Activated CD4-positive, CD25-positive, alpha-beta regulatory T cell treated with anti-CD3 and anti-CD28 coated beads, Interleukin-2, amount 50 U/mL, for 24 hours (primary cell): ENCODE measurements at regions not wholly inside any gene's neighbourhood (a gene's known extent, or its start where the extent isn't known, plus 50 kb on each side); places are given as distances from the start of the nearest gene placed in this dataset.
"Not testable (repeated sequence)": the region's sequence is repeated elsewhere in the genome, so short reads cannot be mapped to it uniquely, and the experiment has no call there.

Source experiments
- ATAC-seq, 2 donors: fragments of 150-1000 bp; cut with Tn5 transposase; one replicate each; pipeline ENCODE4 v1.10.0; 2021; ENCODE audit warnings: mild to moderate bottlenecking in 1 of 2, moderate library complexity in 1 of 2

DNA sequence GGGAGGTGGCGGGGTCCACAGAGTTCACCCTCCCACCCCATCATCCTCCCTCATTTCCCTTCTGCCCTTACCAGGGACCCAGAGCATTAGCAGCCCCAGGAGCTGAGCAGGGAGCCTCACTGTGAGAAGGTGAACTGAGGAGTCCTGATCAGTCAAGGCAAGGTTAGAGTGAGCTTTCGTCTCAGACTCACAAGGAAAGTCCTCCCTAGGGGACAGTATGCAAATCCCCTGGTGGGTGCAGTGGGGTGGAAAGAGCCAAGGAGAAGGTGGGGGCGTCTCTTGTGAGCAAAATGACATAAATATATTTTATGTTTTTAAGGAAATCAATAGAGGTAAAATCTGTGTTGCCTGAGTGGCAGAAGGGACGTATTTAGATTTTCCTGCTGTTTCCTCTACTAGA, 329.1 kb downstream of the RPIA start:
- not testable (repeated sequence) for ATAC-seq

DNA sequence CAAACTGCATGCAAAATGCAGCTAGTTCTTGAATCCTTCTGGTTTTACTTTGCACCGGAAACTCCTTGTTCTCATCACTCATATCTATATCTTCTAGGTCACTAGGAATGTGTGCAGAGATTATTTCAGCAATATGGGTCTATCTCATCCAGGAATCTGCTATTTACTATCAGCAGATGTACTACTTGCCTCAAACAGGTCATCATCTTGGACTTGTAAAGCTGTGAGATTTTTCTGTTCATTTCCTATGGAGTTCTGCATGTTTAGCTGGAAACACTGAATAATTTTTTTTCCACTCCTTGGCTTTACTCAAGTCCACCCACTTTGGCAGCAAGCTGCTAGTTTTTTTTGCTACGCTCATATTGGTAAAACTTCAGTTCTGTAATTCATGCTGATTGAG, 334.8 kb downstream of the RPIA start:
- ATAC-seq = not testable (repeated sequence)

DNA sequence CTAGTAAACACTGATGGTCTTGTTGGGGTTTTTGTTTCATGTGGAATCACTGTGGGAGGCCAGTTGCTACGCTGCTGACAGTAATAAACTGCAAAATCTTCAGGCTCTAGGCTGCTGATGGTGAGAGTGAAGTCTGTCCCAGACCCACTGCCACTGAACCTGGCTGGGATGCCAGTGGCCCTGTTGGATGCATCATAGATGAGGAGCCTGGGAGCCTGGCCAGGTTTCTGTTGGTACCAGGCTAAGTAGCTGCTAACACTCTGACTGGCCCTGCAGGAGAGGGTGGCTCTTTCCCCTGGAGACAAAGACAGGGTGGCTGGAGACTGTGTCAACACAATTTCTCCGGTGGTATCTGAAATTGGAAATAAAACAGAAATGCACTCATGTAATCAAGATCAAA, 335.6 kb downstream of the RPIA start:
- not testable (repeated sequence) for ATAC-seq

DNA sequence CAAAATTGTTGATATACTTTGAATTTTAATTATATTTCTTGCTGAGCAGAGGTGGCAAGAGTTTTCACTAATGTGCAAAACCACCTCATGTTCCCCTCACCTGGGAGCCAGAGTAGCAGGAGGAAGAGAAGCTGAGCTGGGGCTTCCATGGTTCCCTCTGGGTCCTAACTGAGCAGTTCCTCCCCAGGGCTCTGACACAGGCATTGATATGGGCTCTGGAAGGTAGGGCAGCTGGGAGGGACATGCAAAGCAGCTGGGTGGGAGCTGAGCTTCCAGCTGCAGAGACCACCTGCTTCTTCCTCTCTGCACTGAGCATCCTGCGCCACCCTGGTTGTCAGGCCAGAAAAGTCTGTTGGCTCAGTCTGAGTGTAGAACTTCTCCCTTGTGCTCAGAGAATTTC, 336.1 kb downstream of the RPIA start:
- not testable (repeated sequence) for ATAC-seq

DNA sequence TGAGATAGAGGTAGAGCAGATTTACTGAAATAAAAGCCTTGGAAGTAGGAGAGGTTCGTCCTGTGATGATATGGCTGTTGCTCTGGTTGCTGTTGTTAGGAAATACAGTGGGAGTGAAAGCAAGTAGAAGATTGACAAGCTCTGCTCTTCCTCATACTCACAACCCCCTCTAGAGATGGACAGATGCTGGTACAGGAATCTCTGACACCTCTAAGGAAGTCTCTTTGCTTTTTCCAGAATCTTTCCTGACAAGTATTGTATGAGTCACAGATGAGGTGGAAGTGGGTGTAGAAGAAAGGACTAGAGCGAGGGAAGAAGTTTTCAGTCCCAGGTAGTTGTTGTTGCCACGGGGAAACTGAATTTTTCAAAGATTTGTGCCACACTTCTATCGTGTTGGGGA, 337.8 kb downstream of the RPIA start:
- ATAC-seq = not testable (repeated sequence)

DNA sequence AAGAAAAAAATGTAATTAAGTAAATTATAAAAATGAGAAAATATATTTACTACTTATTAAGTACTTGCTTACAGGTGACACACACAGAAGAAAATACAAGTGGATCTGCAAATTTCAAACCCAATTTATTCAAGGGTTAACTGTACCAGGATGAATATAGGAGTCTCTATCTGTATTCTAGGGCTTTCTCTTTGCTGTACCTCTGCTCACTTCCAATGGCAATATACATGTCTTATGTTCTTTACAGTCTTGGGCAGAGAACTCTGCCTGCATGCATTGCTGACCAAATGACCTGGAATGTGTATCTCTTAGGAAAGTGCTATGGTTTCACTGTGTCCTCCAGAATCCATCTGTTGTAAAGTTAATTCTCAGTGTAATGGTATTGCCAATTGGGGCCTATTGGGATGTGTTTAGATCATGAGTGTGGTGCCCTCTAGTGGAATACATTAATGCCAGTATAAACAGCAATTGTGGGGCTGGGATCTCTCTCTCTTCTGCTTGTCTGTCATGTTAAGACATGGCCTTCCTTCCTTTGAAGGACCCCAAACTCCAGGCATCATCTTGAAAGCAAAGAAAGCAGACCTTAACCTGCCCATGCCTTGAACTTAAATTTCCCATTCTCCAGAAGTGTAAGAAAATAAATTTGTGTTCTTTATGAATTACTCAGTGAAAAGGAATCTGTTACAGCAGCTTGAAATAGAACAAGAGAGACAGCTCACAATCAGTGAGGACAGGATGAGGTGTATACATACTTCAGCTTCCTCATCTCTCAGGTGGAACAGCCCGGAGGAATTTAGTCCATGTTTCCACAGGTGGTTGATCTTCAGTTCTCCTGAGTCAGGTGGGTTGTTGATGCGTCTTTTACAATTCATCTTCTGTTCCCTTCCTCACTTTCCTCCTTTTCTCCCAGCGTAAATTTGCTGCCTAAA, 356.9 kb downstream of the RPIA start:
- ATAC-seq = not testable (repeated sequence)

DNA sequence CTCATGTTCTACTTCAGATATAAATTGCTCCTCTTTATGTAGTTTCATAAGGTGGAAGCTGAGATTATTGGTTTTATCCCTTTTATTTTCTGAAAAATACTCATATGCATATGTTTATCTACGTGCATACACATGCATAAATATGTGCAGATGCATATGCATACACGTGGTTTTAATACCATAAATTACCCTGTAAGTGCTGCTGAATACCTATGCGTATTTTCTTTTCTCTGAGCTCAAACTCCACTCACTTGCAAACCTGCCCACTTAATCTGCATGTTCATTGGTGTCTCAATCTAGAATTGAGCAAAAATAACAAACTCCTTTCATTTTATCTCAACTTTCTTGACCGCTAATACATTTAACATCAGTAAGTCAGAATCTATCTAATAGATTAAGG, 367.1 kb downstream of the RPIA start:
- ATAC-seq = not testable (repeated sequence)

DNA sequence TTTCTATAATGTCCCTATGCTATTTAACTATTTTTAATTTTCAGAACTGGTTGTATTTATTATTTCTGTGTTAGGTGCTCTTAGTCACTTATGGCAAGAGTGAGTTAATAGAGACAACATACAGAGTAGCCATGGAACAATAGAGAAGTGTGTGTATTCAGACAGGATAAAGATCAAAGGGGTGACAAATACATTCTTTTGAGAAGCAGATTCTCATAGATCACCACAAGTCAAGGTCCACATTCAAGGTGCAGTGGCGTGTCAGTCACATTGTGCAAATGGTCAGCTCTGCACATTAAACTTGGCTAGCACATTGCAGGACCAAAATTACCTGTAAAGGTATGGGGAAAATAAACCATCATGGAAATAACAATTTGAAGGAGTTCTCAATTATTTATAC, 369.7 kb downstream of the RPIA start:
- not testable (repeated sequence) for ATAC-seq

DNA sequence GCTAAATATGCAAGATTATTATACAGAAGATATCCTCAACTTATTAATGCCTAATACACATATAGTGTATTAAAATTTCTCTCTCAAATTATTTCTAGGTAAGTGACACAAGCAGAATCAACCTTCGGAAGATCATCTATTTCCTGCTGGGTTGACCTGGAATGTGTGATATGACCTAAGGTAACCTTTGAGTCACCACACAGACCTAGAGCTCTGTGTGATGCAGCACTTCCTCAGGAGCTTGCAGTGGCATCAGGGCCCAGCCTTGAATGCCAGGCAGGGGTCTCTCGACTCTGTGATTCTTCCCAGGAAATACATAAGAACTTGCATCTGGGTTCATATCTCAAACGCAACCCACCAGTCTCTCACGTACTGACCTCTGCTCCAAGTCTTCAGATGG, 385.3 kb downstream of the RPIA start:
- ATAC-seq = not testable (repeated sequence)

DNA sequence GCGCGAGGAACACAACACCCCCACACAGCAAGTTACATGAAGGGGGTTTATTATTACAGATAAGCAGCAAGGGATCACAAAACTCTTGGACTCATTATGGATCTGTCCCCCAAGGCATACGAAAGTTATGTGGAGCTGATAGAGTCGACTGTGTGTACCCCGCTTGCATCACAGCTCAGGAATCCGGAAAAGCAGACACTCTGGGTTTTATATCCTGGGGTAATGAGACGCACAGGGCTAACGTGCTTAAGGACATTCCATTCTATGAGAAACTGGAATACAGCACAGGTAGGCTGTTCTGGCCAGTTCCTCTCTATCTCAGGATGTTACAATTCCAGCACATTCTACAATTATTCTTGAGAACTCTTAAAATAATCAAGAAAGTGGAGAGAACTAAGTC, 401.4 kb downstream of the RPIA start:
- not testable (repeated sequence) for ATAC-seq

DNA sequence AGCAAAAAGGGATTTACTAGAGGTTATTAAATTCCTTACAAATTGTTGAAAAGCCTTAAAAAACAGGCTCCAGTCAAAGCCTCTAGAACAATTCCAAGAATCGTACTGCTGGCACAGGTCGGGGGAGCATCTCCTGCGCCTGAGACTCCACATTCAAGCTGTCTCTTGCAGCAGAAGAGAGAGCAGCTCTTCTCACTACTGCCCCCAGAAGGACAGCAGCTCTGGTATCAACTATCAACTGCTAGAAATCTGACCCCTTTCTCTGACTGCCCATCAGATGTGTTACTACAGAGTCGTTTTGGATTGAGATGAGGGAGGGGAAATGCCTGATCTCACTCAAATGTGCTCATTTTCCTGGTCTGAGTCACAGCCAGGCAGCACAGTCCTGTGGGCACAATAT, 403.6 kb downstream of the RPIA start:
- ATAC-seq = not testable (repeated sequence)

DNA sequence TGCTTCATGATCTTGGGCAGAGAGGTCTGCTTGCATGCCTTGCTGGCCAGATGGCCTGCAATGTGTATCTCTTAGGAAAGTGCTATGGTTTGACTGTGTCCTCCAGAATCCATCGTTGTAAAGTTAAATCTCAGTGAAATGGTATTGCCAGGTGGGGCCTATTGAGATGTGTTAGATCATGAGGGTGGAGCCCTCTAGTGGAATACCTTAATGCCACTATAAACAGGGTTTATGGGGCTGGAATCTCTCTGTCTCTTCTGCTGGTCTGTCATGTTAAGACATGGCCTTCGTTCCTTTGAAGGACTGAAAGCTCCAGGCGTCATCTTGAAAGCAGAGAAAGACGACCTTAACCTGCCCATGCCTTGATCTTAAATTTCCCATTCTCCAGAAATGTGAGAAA, 411.1 kb downstream of the RPIA start:
- ATAC-seq = not testable (repeated sequence)

DNA sequence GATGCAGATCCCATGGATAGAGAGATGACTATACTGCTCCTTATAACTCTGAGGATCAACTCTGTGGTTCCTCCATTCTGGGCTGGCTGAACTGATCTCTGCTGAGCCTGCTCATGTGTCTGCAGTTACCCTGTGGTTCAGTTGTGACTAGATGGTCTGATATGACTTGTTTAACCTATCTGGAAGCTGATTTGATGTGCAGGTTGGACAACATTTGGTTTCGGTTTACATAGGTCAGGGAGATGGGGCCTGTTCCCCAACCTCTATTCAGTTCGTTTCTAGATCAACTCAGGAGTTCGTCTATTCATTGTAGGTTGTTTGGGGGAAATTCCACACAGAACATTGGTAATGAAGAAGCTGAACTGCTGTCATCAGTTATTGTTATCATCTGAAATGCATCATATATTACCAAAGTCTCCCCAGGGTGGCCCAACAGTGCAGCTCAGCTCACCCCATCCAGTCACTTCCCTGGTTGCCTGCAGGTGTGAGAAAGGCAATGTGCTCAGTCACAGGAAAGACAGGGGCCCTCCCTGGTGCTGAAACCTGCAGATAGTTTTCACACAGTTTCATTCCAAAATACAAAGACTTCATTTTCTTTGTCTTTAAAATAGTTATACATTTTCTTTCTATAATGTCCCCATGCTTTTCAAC, 415.0 kb downstream of the RPIA start:
- peak in 1 of 2 donors; percentile 41 for ATAC-seq

DNA sequence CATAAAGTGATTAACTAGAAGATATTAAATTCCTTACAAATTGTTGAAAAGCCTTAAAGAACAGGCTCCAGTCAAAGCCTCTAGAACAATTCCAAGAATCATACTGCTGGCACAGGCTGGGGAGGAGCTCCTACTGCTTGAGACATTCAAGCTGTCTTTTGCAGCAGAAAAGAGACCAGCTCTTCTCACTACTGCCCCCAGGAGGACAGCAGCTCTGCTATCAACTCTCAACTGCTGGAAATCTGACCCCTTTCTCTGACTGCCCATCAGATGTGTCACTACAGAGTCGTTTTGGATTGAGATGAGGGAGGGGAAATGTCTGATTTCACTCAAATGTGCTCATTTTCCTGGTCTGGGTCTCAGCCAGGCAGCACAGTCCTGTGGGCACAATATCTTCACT, 421.0 kb downstream of the RPIA start:
- not testable (repeated sequence) for ATAC-seq

DNA sequence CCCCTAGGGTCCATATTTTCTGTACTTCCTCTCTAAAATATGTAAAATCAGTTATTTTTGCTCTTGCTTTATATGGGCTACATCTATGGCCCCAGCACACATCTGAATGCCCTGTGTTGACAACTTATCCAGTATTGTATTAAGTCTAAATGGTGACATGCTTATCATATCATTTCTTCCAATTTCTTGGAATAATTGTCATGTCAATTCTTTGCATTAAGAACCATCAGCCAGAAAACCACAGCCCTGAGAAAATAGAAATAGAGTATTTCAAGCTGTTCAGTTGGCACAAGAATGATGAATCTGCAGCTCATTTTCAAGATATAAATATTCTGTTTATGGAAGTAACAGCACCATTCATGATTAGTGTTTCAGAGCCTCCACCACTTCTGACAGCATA, 421.8 kb downstream of the RPIA start:
- not testable (repeated sequence) for ATAC-seq

DNA sequence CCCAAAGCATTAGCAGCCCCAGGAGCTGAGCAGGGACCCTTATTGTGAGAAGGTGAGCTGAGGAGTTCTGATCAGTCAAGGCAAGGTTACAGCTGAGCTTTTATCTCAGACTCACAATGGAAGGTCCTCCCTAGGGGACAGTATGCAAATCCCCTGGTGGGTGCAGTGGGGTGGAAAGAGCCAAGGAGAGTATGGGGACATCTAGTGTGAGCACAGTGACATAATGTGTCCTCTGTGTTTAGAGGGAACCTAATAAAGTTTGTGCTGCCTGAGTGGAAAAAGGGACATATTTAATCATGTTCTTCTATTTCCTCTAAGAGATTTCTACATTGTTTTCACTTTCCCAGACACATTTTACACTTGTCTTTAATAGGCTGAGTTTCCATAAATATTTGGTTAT, 438.0 kb downstream of the RPIA start:
- ATAC-seq = not testable (repeated sequence)

DNA sequence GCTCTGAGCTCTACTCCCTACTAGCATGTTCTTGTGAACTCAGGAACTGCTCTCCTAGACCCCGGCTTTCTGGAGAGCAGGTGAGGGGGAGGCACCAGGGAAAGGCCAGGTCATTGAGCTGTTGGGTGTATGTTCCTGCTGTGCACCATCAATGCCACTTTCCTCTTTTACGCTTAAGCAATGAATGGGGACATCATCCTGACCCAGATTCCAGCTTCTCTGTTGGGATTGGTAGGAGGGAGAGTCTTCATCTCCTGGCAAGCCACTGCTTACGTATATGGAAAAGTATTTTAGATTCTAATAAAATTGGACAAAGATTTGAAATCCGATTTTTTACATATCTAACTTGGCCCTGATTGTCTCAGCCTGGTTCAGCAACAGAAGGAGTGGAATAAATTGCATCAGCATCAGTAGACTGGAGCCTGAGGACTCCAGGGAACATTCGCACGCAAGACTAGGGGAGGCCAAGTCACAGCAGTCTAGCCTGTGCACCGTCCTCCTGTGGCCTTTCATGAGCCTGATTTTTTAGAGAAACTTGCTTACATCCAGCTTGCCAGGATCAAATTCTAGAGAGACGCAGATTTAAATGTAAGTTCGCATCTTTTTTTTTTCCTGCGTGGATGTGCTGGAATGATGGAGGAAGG, 439.3 kb downstream of the RPIA start:
- ATAC-seq = not testable (repeated sequence)

DNA sequence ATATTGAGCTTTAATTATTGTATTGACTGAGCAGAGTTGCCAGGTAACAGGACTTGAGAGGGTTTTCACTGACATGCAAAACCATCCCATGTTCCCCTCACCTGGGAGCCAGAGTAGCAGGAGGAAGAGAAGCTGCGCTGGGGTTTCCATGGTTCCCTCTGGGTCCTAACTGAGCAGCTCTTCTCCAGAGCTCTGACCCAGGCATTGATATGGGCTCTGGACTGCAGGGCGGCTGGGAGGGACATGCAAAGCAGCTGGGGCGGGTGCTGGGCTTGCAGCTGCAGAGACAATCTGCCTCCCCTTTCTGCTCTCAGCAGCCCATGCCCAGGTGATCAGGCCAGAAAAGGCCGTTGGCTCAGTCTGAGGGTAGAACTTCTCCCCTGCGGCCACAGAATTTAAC, 451.5 kb downstream of the RPIA start:
- not testable (repeated sequence) for ATAC-seq

DNA sequence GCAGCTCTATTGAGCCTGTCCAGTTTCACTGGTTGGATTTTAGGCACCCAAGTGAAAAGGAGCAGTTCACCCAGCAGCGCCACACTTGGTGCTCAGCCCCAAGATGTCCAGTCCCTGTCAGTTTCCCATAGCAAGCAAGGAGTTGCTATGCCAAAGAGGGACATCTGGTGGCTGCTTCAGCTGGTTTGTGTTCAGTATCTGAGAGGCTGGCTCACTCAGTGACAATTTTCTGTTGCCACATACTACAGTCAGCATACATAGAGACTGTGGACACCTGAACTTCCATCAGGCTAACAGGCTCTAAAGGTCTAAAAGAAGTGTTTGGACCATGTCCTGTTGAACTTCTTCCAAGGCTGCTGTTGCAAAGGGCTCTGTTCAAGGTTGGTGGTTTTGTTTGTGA, 453.9 kb downstream of the RPIA start:
- not testable (repeated sequence) for ATAC-seq

DNA sequence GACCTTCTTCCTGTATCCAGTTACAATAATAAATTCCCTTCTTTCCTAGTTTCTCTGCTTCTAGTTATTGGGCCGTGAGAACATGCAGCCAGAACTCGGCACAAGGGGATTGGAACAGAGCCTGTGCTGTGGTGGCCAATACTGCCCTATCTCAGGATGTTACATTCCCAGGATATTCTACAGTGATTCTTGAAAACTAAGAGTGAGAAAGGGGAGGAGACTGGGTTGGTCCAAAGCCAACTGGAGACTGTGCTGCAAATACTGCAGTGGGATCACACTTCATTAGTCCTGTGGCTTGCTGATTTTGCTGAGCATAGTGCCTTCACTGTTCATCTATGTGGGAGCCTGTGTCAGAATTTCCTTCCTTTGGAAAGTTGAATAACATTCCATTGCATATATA, 456.8 kb downstream of the RPIA start:
- ATAC-seq = not testable (repeated sequence)

DNA sequence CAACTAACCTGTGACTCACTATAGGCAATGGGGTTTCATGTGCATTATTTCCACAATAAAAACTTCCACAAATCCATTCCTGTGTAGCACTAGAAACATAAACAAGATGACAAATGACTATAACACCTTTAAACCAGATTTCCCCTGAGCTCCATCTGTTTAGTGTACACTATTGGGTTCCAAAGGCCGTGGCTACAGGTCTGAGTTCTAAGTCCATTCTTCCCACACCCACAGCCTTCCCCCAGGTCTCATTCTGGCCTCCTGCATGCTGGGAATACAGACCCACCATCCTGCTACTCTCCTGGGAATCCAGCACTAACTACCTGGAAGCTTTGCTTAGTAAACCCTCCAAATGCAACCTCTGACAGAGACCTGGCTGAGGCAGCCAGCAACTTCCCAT, 460.2 kb downstream of the RPIA start:
- ATAC-seq = not testable (repeated sequence)

DNA sequence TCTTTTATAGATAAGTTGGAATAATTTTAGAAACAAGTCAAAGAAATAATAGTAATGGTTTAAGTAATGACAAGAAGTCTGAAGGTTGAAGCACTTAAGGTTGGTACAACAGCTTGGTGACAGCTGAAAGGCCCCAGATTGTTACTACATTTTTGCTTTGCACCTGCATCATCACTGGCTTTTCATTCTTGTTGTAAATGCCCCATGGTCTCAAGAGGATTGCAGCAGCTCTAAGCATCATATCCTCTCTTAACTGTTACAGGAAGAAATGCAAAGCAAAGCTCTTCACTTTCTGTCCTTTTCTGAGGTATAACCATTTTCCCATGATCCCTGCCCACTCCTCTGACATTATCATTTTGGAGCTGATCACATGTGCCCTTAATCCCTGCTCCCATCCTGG, 461.0 kb downstream of the RPIA start:
- not testable (repeated sequence) for ATAC-seq

DNA sequence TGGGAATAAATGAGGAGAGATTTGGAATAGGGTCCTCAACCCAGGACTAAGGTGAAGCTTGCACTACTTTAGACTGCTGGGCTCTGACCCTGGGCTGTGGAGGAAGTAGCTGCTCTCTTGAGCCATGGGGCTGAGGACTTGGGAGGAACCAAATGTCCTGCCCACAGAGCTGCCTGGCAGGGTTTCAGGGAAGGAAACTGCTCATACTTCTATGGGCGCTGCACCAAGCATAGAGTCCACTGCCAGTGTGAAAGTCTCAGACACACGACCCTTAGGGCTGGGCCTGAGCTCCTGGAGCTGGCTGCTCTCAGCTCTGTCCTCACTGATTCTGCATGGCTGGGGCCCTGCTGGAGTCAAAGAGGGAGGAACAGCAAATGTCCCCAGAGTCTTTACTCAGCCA, 461.7 kb downstream of the RPIA start:
- ATAC-seq = not testable (repeated sequence)
